WTC11 (cell line): ENCODE measurements at regions not wholly inside any gene's neighbourhood (a gene's known extent, or its start where the extent isn't known, plus 50 kb on each side); places are given as distances from the start of the nearest gene placed in this dataset.

Source experiments
- ATAC-seq: fragments of 200-7000 bp; cut with Tn5 transposase; 2 replicates; pipeline ENCODE4 v1.10.0; 2021; ENCODE audit warnings: mild to moderate bottlenecking, moderate library complexity
- CTCF ChIA-PET: fragments of 300-600 bp; sonication (Branson Sonifier 250); formaldehyde crosslinking; loops from one replicate; lab custom pipeline; 2021; ENCODE audit warnings: antibody characterized with exemption; lab: Charles Lee
- POLR2A ChIA-PET: fragments of 350-600 bp; sonication (Branson Sonifier 250); formaldehyde crosslinking; loops from one replicate; lab custom pipeline; 2021; ENCODE audit warnings: antibody characterized with exemption; lab: Charles Lee
- DNase-seq: peaks from one replicate; pipeline ENCODE4 v3.0.0; 2021; ENCODE audit warnings: low spot score
- H3K27ac Mint-ChIP-seq: 2 replicates; pipeline ENCODE4 v1.8.0; 2021; ENCODE audit warnings: mixed read lengths
- H3K27me3 Mint-ChIP-seq: 2 replicates; pipeline ENCODE4 v1.8.0; 2021; ENCODE audit warnings: low read depth, mild to moderate bottlenecking, moderate library complexity, mixed read lengths
- H3K36me3 Mint-ChIP-seq: 2 replicates; pipeline ENCODE4 v1.8.0; 2021; ENCODE audit warnings: mixed read lengths
- H3K4me1 Mint-ChIP-seq: 2 replicates; pipeline ENCODE4 v1.8.0; 2022; ENCODE audit warnings: mixed read lengths
- H3K4me3 Mint-ChIP-seq: 2 replicates; pipeline ENCODE4 v1.8.0; 2021; ENCODE audit warnings: mild to moderate bottlenecking, moderate library complexity, mixed read lengths
- H3K9me3 Mint-ChIP-seq: 2 replicates; pipeline ENCODE4 v1.8.0; 2021; ENCODE audit warnings: mixed read lengths
- ATF3 ChIP-seq: sonication (generic); formaldehyde crosslinking; conservative IDR thresholded peaks from 2 replicates; pipeline ENCODE4 v1.8.1; 2022; ENCODE audit warnings: mild to moderate bottlenecking, missing genetic modification reagents
- FOXK1 ChIP-seq: sonication (generic); formaldehyde crosslinking; IDR thresholded peaks from 2 replicates; pipeline ENCODE4 v1.8.0; 2022; ENCODE audit warnings: mild to moderate bottlenecking, moderate library complexity, missing genetic modification reagents
- IRF2 ChIP-seq: sonication (generic); formaldehyde crosslinking; IDR thresholded peaks from 2 replicates; pipeline ENCODE4 v1.8.0; 2022; ENCODE audit warnings: low read depth, missing genetic modification reagents, borderline replicate concordance
- JUN ChIP-seq: sonication (generic); formaldehyde crosslinking; IDR thresholded peaks from 2 replicates; pipeline ENCODE4 v1.8.0; 2023; ENCODE audit warnings: mild to moderate bottlenecking, missing genetic modification reagents
- NFYB ChIP-seq: sonication (generic); formaldehyde crosslinking; conservative IDR thresholded peaks from 2 replicates; pipeline ENCODE4 v1.8.0; 2022; ENCODE audit warnings: low read depth, missing genetic modification reagents
- NR3C1 ChIP-seq: sonication (generic); formaldehyde crosslinking; conservative IDR thresholded peaks from 2 replicates; pipeline ENCODE4 v1.8.1; 2023; ENCODE audit warnings: low read depth, mild to moderate bottlenecking, missing genetic modification reagents
- PRDM15 ChIP-seq: sonication (generic); formaldehyde crosslinking; IDR thresholded peaks from 2 replicates; pipeline ENCODE4 v1.8.0; 2022; ENCODE audit warnings: missing genetic modification reagents
- RORB ChIP-seq: fragments of 250-450 bp; sonication (Bioruptor Pico); IDR thresholded peaks from 2 replicates; pipeline ENCODE4 v1.9.0; 2021; ENCODE audit warnings: mild to moderate bottlenecking
- SMAD3 ChIP-seq: sonication (generic); formaldehyde crosslinking; IDR thresholded peaks from 2 replicates; pipeline ENCODE4 v1.8.0; 2022; ENCODE audit warnings: missing genetic modification reagents, mild to moderate bottlenecking, borderline replicate concordance
- SP1 ChIP-seq: sonication (generic); formaldehyde crosslinking; conservative IDR thresholded peaks from 2 replicates; pipeline ENCODE4 v1.8.1; 2022; ENCODE audit warnings: missing genetic modification reagents
- TEAD1 ChIP-seq: sonication (generic); formaldehyde crosslinking; IDR thresholded peaks from 2 replicates; pipeline ENCODE4 v1.8.0; 2022; ENCODE audit warnings: mild to moderate bottlenecking, missing genetic modification reagents
- TEAD4 ChIP-seq: sonication (generic); formaldehyde crosslinking; IDR thresholded peaks from 2 replicates; pipeline ENCODE4 v1.8.0; 2022; ENCODE audit warnings: mild to moderate bottlenecking, missing genetic modification reagents
- ZNF121 ChIP-seq: sonication (generic); formaldehyde crosslinking; IDR thresholded peaks from 2 replicates; pipeline ENCODE4 v1.8.0; 2023; ENCODE audit warnings: missing genetic modification reagents
- ZNF232 ChIP-seq: sonication (generic); formaldehyde crosslinking; IDR thresholded peaks from 2 replicates; pipeline ENCODE4 v1.8.0; 2022; ENCODE audit warnings: mild to moderate bottlenecking, missing genetic modification reagents
- ZNF416 ChIP-seq: fragments of 250-450 bp; sonication (Bioruptor Pico); IDR thresholded peaks from 2 replicates; pipeline ENCODE4 v1.9.0; 2021; ENCODE audit warnings: mild to moderate bottlenecking, inconsistent platforms
- ZNF532 ChIP-seq: fragments of 250-450 bp; sonication (Bioruptor Pico); IDR thresholded peaks from 2 replicates; pipeline ENCODE4 v1.9.0; 2021; ENCODE audit warnings: mild to moderate bottlenecking, borderline replicate concordance
- TF ChIP-seq, protein P1 (sequence below): sonication (generic); formaldehyde crosslinking; IDR thresholded peaks from 2 replicates; pipeline ENCODE4 v1.8.1; 2022; ENCODE audit warnings: missing genetic modification reagents, borderline replicate concordance
- TF ChIP-seq, protein P2 (sequence below): fragments of 250-450 bp; sonication (Bioruptor Pico); IDR thresholded peaks from 2 replicates; pipeline ENCODE4 v1.8.0; 2021; ENCODE audit warnings: mild to moderate bottlenecking
- TF ChIP-seq, protein P3 (sequence below): fragments of 200-600 bp; IDR thresholded peaks from 2 replicates; pipeline ENCODE4 v1.8.0; 2022; ENCODE audit warnings: antibody characterized with exemption

DNA sequence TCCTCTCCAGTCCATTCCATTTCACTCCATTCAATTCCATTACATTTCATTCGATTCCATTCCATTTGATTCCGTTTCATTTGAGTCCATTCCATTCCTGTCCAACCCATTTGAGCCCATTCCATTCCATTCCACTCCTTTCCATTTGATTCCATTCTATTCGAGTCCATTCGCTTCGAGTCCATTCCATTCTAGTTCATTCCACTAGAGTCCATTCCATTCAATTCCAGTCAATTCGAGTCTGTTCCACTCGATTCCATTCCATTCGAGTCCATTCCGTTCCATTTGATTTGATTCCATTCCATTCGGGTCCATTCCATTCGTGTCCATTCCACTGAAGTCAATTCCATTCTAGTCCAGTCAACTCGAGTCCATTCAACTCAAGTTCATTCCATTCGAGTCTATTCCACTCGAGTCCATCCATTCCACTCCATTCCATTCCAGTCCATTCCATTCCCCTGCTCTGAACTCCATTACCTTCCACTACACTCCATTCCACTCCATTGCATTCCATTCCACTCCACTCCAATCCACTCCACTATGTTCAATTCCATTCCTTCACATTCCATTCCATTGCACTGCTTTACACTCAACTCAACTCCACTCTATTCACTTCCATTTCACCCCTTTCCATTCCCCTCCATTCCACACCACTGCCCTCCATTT is 2569.4 kb upstream of the TPTE start:
- no peak for DNase-seq
- no peak for ATAC-seq
- Mint-ChIP-seq H3K9me3 (no peaks in the 10 kb centered on the region), H3K27me3 (peaks cover 97% of the 10 kb centered on the region), H3K27ac (no peak overlapping the region), H3K4me3 (no peak overlapping the region), H3K4me1 (no peaks in the 10 kb centered on the region), H3K36me3 (no peaks in the 10 kb centered on the region)
- ChIA-PET POLR2A (no interaction called here), CTCF (no interaction called here)
- TF ChIP-seq ATF3 (CRISPR knock-in tag) (no peak), TEAD1 (no peak), SMAD3 (no peak), ZNF121 (CRISPR knock-in tag) (no peak), PRDM15 (CRISPR knock-in tag) (no peak), IRF2 (CRISPR knock-in tag) (no peak), ZNF232 (CRISPR knock-in tag) (no peak), ZNF532 (CRISPR knock-in tag) (no peak), NFYB (no peak), ZNF416 (CRISPR knock-in tag) (no peak), SP1 (CRISPR knock-in tag) (no peak), RORB (no peak), FOXK1 (CRISPR knock-in tag) (no peak)
- TF ChIP-seq, protein P1, sequence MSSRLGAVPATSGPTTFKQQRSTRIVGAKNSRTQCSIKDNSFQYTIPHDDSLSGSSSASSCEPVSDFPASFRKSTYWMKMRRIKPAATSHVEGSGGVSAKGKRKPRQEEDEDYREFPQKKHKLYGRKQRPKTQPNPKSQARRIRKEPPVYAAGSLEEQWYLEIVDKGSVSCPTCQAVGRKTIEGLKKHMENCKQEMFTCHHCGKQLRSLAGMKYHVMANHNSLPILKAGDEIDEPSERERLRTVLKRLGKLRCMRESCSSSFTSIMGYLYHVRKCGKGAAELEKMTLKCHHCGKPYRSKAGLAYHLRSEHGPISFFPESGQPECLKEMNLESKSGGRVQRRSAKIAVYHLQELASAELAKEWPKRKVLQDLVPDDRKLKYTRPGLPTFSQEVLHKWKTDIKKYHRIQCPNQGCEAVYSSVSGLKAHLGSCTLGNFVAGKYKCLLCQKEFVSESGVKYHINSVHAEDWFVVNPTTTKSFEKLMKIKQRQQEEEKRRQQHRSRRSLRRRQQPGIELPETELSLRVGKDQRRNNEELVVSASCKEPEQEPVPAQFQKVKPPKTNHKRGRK (CRISPR knock-in tag), result no peak
- TF ChIP-seq, protein P2, sequence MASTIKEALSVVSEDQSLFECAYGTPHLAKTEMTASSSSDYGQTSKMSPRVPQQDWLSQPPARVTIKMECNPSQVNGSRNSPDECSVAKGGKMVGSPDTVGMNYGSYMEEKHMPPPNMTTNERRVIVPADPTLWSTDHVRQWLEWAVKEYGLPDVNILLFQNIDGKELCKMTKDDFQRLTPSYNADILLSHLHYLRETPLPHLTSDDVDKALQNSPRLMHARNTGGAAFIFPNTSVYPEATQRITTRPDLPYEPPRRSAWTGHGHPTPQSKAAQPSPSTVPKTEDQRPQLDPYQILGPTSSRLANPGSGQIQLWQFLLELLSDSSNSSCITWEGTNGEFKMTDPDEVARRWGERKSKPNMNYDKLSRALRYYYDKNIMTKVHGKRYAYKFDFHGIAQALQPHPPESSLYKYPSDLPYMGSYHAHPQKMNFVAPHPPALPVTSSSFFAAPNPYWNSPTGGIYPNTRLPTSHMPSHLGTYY, result no peak

- no peaks in the 10 kb centered on the region for H3K9me3 Mint-ChIP-seq
- ChIA-PET POLR2A (no interaction called here), CTCF (no interaction called here)
- DNase-seq (no peak), ATAC-seq (no peak)
- H3K27ac Mint-ChIP-seq, result no peak overlapping the region
- no peaks in the 10 kb centered on the region for H3K36me3 Mint-ChIP-seq
- H3K4me1 Mint-ChIP-seq, result no peaks in the 10 kb centered on the region
- H3K4me3 Mint-ChIP-seq, result no peak overlapping the region
- H3K27me3 Mint-ChIP-seq, result peaks cover 97% of the 10 kb centered on the region
- TF ChIP-seq, protein P3, sequence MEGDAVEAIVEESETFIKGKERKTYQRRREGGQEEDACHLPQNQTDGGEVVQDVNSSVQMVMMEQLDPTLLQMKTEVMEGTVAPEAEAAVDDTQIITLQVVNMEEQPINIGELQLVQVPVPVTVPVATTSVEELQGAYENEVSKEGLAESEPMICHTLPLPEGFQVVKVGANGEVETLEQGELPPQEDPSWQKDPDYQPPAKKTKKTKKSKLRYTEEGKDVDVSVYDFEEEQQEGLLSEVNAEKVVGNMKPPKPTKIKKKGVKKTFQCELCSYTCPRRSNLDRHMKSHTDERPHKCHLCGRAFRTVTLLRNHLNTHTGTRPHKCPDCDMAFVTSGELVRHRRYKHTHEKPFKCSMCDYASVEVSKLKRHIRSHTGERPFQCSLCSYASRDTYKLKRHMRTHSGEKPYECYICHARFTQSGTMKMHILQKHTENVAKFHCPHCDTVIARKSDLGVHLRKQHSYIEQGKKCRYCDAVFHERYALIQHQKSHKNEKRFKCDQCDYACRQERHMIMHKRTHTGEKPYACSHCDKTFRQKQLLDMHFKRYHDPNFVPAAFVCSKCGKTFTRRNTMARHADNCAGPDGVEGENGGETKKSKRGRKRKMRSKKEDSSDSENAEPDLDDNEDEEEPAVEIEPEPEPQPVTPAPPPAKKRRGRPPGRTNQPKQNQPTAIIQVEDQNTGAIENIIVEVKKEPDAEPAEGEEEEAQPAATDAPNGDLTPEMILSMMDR, result no peak
- no peak for TF ChIP-seq ZNF532 (CRISPR knock-in tag)
- no peak for TF ChIP-seq NR3C1 (CRISPR knock-in tag)
- no peak for TF ChIP-seq ZNF232 (CRISPR knock-in tag)
- no peak for TF ChIP-seq JUN (CRISPR knock-in tag)
- no peak for TF ChIP-seq TEAD4 (CRISPR knock-in tag)
Observed at GRCh38 chr21:7952648-7953047, 2568.7 kb upstream of the TPTE start.
